GM12878 (cell line): ENCODE measurements at regions not wholly inside any gene's neighbourhood (a gene's known extent, or its start where the extent isn't known, plus 50 kb on each side); places are given as distances from the start of the nearest gene placed in this dataset.

Experiments used
- CTCF ChIP-seq, 3 experiments: IDR thresholded peaks in 2 of 3; conservative IDR thresholded peaks in 1 of 3; 2 replicates each; pipeline ENCODE4 v1.5.1; 2011; ENCODE audit warnings: low read depth in 3 of 3, low read length in 3 of 3, mild to moderate bottlenecking in 3 of 3, control low read depth in 2 of 3, moderate library complexity in 2 of 3, inconsistent platforms in 1 of 3, mixed read lengths in 1 of 3; ENCODE audit not compliant: control insufficient read depth in 2 of 3, insufficient read depth in 1 of 3; ENCODE audit errors: extremely low read depth in 1 of 3
- DPF2 ChIP-seq: fragments of 450-650 bp; IDR thresholded peaks from 2 replicates; pipeline ENCODE4 v1.6.1; 2017; ENCODE audit warnings: mild to moderate bottlenecking
- EP300 ChIP-seq, 2 experiments: fragments of 150-350 bp in 1 of 2; IDR thresholded peaks; 2 replicates each; pipeline ENCODE4 v1.6.1; 2011 to 2012; ENCODE audit warnings: low read depth in 2 of 2, low read length in 2 of 2, borderline replicate concordance in 1 of 2, improper control_type of control experiment in 1 of 2, inconsistent platforms in 1 of 2; ENCODE audit not compliant: control insufficient read depth in 1 of 2
- POLR2A ChIP-seq: IDR thresholded peaks from 2 replicates; pipeline ENCODE4 v1.6.1; 2011; ENCODE audit warnings: low read depth, mild to moderate bottlenecking, low read length
- SMC3 ChIP-seq: IDR thresholded peaks from 2 replicates; pipeline ENCODE4 v1.6.1; 2011; ENCODE audit warnings: low read length, improper control_type of control experiment, borderline replicate concordance
- TAF1 ChIP-seq: IDR thresholded peaks from 2 replicates; pipeline ENCODE4 v1.6.1; 2011; ENCODE audit warnings: mild to moderate bottlenecking, low read depth, low read length, borderline replicate concordance
- TBL1XR1 ChIP-seq: IDR thresholded peaks from 2 replicates; pipeline ENCODE4 v1.6.1; 2012; ENCODE audit warnings: low read depth, low read length, improper control_type of control experiment
- ZNF274 ChIP-seq: IDR thresholded peaks from one replicate; pipeline ENCODE4 v1.8.0; 2011; ENCODE audit not compliant: insufficient read length, insufficient read depth

GRCh38 chr9:22622815-22623214 is 176.2 kb downstream of the DMRTA1 start:
- TF ChIP-seq CTCF (IDR thresholded peaks at IDR 0.05 in 2 of 3, conservative IDR thresholded peaks at IDR 0.05 in 1 of 3; ENCODE audit: control insufficient read depth in 2 of 3, extremely low read depth in 1 of 3, insufficient read depth in 1 of 3, low read depth in 3 of 3, low read length in 3 of 3), result no peak
- TF ChIP-seq SMC3, result no peak
- no peak for TF ChIP-seq DPF2
- no peak for TF ChIP-seq ZNF274
- TF ChIP-seq EP300 (IDR thresholded peaks at IDR 0.05; ENCODE audit: borderline replicate concordance in 1 of 2, control insufficient read depth in 1 of 2, low read depth in 2 of 2, low read length in 2 of 2), result no peak
- TF ChIP-seq TAF1, result no peak
- TF ChIP-seq POLR2A, result no peak
- no peak for TF ChIP-seq TBL1XR1
